Coronary artery (tissue), 2 donors: ENCODE measurements at regions not wholly inside any gene's neighbourhood (a gene's known extent, or its start where the extent isn't known, plus 50 kb on each side); places are given as distances from the start of the nearest gene placed in this dataset.

Experiments used
- DNase-seq: peaks from one replicate; pipeline ENCODE4 v3.0.0-alpha.2; 2017; ENCODE audit warnings: low spot score
- H3K27ac ChIP-seq, 2 donors: fragments of 200-600 bp; sonication (generic); one replicate each; pipeline ENCODE4 v1.5.1; 2016 to 2019
- H3K4me3 ChIP-seq: fragments of 200-600 bp; sonication (generic); 2 replicates; pipeline ENCODE4 v1.5.1; 2016; ENCODE audit warnings: mild to moderate bottlenecking, moderate library complexity
- TF ChIP-seq, protein P1 (sequence below): fragments of 200-600 bp; sonication (generic); IDR thresholded peaks from one replicate; pipeline ENCODE4 v1.5.1; 2019; ENCODE audit warnings: antibody characterized with exemption

DNA sequence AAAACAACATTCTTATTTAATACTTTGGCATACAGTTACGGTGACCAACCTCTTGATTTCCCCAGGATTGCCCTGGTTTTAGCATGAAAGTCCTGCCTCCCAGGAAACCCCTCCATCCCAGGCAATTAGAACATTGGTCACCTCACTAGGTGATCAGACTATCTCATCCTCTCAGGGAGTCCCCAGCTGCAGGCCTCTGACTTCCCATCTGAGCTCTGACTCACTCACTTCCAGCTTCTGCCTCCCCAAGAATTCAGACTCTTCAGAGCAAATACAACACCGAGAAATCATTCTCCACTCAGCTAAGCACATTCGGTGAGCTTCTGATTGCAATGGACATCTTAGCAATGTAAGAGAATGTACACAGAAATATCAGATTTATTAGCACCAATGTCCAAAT is 92.4 kb upstream of the HES1 start:
- TF ChIP-seq, protein P1, sequence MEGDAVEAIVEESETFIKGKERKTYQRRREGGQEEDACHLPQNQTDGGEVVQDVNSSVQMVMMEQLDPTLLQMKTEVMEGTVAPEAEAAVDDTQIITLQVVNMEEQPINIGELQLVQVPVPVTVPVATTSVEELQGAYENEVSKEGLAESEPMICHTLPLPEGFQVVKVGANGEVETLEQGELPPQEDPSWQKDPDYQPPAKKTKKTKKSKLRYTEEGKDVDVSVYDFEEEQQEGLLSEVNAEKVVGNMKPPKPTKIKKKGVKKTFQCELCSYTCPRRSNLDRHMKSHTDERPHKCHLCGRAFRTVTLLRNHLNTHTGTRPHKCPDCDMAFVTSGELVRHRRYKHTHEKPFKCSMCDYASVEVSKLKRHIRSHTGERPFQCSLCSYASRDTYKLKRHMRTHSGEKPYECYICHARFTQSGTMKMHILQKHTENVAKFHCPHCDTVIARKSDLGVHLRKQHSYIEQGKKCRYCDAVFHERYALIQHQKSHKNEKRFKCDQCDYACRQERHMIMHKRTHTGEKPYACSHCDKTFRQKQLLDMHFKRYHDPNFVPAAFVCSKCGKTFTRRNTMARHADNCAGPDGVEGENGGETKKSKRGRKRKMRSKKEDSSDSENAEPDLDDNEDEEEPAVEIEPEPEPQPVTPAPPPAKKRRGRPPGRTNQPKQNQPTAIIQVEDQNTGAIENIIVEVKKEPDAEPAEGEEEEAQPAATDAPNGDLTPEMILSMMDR, result no peak
- no peak for DNase-seq
- no peak overlapping the region for H3K27ac ChIP-seq
- no peak overlapping the region for H3K4me3 ChIP-seq

DNA sequence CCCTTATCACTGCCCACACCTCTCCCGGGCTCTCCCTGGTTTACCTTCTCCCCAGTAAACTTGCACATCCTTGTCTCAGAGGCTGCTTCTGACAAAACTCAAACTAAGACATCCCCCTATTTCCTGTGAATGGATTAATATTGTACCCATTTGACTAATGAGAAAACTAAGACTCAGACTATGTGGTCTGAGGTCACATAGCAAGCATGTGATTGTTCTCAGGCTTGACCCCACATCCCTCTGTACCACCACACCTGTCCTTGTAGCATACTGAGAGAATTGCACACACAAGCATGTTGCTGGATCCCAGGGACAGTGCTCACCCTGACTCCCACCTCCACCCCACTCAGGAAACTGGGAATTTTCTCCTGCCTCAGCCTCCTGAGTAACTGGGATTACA is 90.7 kb upstream of the HES1 start:
- no peak for DNase-seq
- Histone ChIP-seq H3K27ac (no peak overlapping the region), H3K4me3 (no peak overlapping the region)
- TF ChIP-seq, protein P1, result no peak

DNA sequence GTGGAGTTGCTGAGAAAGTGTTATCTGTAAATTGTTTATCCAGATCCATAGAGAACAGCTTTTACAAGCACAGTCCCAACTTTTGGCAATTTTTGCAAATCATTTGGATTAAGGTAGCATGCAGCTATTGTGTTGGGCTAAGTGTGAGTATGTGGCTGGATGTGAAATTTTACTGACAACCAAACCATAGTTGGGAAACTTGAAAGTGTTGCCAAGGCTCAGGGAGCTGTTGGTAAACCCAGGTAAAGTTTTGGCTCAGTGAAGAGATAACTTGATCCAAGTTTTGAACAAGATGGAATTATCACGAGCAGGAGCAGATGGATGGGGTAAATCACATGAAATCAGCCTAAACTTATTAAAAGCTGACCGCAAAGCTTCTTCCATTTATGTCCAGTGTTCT is 90.0 kb upstream of the HES1 start:
- no peak for DNase-seq
- Histone ChIP-seq H3K4me3 (no peak overlapping the region), H3K27ac (no peak overlapping the region)
- TF ChIP-seq, protein P1, result no peak

DNA sequence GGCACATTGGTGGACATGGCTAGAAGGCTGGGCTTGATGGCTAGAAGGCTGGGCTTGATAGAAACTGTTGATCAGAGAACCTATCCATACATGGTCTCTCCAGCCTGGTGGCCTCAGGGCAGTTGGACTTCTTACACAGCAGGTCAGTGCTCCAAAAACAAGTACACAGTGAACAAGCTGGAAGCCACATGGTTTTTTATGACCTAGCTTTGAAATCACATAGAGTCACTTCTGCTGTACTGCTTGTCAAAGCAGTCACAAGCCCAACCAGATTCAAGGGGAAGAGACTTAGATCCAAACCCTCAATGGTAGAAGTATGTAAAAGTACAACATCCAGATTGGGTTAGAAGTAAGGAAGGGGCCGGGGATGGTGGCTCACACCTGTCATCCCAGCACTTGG is 89.4 kb upstream of the HES1 start:
- no peak for DNase-seq
- TF ChIP-seq, protein P1, result no peak
- H3K4me3 ChIP-seq, result no peak overlapping the region
- H3K27ac ChIP-seq, result no peak overlapping the region

DNA sequence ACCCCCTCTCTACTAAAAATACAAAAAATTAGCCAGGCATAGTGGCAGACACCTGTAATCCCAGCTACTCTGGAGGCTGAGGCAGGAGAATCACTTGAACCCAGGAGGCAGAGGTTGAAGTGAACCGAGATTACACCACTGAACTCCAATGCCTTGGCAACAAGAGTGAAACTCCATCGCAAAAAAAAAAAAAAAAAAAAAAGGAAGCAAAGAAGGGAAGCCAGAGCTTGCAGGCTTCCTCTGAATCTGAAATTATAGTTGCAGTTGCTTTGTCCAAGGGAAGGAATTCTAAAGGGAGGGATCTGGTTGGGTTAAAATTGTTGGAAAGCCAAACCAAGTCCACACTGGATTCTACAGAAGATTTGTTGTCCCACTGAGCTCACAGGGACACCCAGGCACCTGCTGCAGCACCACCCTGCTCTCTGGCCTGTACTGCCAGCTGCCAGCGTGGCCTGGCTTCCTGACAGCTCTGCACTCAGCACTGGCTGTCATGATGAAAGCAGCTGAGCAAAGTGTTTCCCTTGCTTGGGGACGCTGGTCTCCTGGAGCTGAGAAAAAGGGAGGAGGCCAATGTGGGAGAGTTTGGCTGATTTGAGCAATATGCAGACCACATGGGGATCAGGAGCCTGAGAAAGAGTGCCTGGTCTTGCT is 88.8 kb upstream of the HES1 start:
- Histone ChIP-seq H3K27ac (peak overlapping the region in 1 of 2 donors; percentile 37), H3K4me3 (no peak overlapping the region)
- no peak for DNase-seq
- TF ChIP-seq, protein P1, result no peak

DNA sequence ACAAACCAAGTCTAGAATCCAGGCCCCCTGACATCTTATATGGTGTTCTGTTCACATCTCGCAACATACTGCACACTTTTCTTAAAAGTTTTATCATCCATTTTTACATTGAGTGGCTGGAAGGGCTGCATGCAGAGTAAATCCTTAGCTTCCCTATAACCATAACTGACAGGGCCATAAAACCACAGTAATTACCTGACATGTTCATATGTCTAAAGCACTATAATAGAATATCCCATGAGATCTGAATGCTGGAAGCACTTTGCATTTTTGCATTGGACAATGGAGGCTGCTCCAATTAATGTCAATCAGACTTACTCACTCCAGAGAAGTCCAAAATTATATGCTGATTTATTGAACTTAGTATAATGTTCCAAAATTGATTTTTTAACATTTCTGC is 86.6 kb upstream of the HES1 start:
- Histone ChIP-seq H3K4me3 (no peak overlapping the region), H3K27ac (no peak overlapping the region)
- TF ChIP-seq, protein P1, result no peak
- no peak for DNase-seq

DNA sequence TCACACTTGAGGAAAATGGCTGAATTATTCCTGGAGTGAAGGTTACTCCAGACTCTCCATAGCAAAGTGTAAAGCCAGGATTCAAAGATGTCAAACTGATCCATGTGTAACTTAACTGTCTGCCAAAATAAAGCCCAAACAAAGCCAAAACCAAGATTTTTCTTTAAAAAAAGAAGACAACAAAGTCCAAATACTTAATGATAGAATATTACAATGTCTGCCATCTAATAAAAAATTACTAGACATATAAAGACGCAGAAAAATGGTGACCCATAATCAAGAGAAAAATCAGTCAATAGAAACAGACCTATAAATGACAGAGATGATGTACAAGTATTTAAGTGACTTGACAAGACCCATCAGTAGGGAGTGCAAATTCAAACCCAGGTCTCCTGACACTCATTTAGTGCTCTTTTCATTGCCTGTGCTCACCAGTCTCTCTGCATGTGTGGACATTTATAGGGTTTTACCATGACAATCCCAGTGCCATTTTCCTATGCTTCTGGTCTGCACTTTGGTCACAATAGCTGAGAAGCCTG is 85.1 kb upstream of the HES1 start:
- Histone ChIP-seq H3K4me3 (no peak overlapping the region), H3K27ac (no peak overlapping the region)
- DNase-seq, result no peak
- TF ChIP-seq, protein P1, result no peak
